ENCODE measurements at regions not wholly inside any gene's neighbourhood (a gene's known extent, or its start where the extent isn't known, plus 50 kb on each side); places are given as distances from the start of the nearest gene placed in this dataset.
"Not testable (repeated sequence)": the region's sequence is repeated elsewhere in the genome, so short reads cannot be mapped to it uniquely, and the experiment has no call there.

GRCh38 chr6:20334334-20334733, 67.3 kb upstream of the E2F3 start:
- DNase-seq (no peak), ATAC-seq (peak; percentile 82)
- intact Hi-C loops (cut with micrococcal nuclease), result no loop called here

GRCh38 chr6:20334962-20335361, 66.7 kb upstream of the E2F3 start:
- ATAC-seq (no peak), DNase-seq (no peak)
- intact Hi-C loops (cut with micrococcal nuclease), result no loop called here

- no peak for ATAC-seq
- no peak for DNase-seq
- intact Hi-C loops (cut with micrococcal nuclease), result no loop called here
Observed at GRCh38 chr6:20335872-20336271, 65.8 kb upstream of the E2F3 start.

GRCh38 chr6:20338156-20338555, 63.5 kb upstream of the E2F3 start:
- DNase-seq, result no peak
- ATAC-seq, result no peak
- intact Hi-C loops (cut with micrococcal nuclease), result no loop called here

GRCh38 chr6:20340068-20340848, 61.4 kb upstream of the E2F3 start:
- DNase-seq (no peak), ATAC-seq (peak; percentile 43)
- intact Hi-C loops (cut with micrococcal nuclease), result no loop called here

- intact Hi-C loops (cut with micrococcal nuclease), result no loop called here
- DNase-seq (no peak), ATAC-seq (no peak)
Observed at GRCh38 chr6:20341096-20341495, 60.6 kb upstream of the E2F3 start.

GRCh38 chr6:20341564-20341963, 60.1 kb upstream of the E2F3 start:
- intact Hi-C loops (cut with micrococcal nuclease), result no loop called here
- no peak for ATAC-seq

GRCh38 chr6:20346948-20347347, 54.7 kb upstream of the E2F3 start:
- ATAC-seq; DNase-seq; intact Hi-C loops (cut with micrococcal nuclease): not testable (repeated sequence)

More at GRCh38 chr6:20341564-20341963, 60.1 kb upstream of the E2F3 start:
- no peak for DNase-seq

GRCh38 chr6:20348041-20348440, 53.6 kb upstream of the E2F3 start:
- ATAC-seq, result no peak
- intact Hi-C loops (cut with micrococcal nuclease), result no loop called here

GRCh38 chr6:20349225-20349624, 52.5 kb upstream of the E2F3 start:
- intact Hi-C loops (cut with micrococcal nuclease), result no loop called here
- no peak for ATAC-seq
- no peak for DNase-seq

More at GRCh38 chr6:20348041-20348440, 53.6 kb upstream of the E2F3 start:
- no peak for DNase-seq

- DNase-seq (no peak), ATAC-seq (no peak)
- intact Hi-C loops (cut with micrococcal nuclease), result no loop called here
Observed at GRCh38 chr6:20350215-20350614, 51.5 kb upstream of the E2F3 start.

- ATAC-seq, result no peak
- intact Hi-C loops (cut with micrococcal nuclease), result no loop called here
Observed at GRCh38 chr6:20351534-20351933, 50.1 kb upstream of the E2F3 start.

More at GRCh38 chr6:20351534-20351933, 50.1 kb upstream of the E2F3 start:
- DNase-seq, result no peak
